NCI-H1694 treated with DMSO at 0.1 percent for 48 hours (cell line): ENCODE measurements at regions not wholly inside any gene's neighbourhood (a gene's known extent, or its start where the extent isn't known, plus 50 kb on each side); places are given as distances from the start of the nearest gene placed in this dataset.
"Not testable (repeated sequence)": the region's sequence is repeated elsewhere in the genome, so short reads cannot be mapped to it uniquely, and the experiment has no call there.

Experiments used
- DNase-seq: peaks from one replicate; lab custom pipeline; 2025; lab: John Stamatoyannopoulos, UW

DNA sequence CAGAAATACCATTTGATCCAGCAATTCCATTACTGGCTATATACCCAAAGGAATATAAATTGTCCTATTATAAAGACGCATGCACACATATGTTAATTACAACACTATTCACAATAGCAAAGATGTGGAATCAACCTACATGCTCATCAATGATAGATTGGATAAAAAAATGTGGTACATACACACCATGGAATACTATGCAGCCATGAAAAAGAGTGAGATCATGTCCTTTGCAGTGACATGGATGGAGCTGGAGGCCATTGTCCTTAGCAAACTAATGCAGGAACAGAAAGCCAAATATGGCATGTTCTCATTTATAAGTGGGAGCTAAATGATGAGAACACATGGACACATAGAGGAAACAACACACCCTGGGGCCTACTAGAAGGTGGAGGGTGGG is 78.3 kb upstream of the EED start:
- not testable (repeated sequence) for DNase-seq

DNA sequence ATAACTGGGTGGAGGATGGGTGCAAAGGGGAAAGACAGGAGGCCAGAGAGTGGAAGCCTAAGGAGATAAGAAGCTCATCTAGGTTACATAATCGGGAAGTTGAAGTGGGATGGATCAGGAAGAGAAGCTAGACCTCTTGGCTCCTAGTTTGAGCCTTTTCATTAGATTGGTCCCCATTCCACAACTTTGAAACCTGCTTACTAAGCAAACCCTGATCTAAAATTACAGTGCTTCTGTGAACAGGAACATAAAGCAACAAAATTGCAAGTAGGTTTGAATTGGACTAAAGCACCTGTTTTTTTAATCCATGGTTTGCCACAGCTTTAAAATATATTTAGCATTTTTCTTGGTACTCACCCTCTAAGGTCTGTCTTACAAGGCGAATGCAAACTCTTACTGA is 80.4 kb upstream of the EED start:
- DNase-seq = no peak

DNA sequence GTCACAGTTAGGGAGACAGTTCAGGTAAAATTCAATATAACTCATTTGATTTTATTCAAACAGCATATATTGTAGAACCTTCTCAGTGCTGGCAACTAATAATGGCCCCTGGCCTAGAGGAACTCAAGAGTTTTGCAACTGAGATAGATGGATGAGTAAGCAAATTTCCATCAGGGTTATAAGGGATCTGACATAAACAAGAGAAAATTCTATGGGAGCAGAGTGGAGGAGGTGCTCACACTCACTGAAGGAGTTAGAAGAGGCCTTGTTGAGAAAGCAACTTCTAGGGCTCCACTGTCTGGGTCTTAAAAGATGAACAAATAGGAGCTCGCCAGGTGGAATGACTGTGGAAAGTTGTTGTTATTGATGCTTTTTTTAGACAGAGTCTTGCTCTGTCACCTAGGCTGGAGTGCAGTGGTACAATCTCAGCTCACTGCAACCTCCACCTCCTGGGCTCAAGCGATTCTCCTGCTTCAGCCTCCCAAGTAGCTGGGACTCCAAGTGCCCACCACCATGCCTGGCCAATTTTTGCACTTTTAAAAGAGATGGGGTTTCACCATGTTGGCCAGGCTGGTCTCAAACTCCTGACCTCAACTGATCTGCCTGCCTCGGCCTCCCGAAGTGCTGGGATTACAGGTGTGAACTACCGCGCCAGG is 81.2 kb upstream of the EED start:
- not testable (repeated sequence) for DNase-seq

DNA sequence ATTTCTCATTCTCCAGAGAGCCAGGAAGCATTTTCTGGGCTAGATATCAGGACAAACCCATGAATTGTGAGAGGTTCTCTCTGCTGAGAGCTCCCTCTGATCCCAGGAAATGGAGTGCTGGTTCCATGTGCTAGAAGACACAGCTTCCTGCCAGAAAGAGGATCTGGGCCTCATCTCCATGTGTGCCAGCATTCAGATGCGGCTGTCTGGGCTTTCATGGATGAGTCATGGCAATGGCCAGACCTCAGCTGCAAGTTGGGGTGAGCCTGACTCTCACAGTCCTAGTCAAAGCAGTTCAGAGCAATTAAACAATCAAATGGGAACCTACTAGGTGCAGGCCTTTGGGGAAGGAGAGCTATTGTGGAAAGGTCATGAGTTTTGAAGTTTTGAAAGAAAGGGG is 82.3 kb upstream of the EED start:
- DNase-seq = no peak

DNA sequence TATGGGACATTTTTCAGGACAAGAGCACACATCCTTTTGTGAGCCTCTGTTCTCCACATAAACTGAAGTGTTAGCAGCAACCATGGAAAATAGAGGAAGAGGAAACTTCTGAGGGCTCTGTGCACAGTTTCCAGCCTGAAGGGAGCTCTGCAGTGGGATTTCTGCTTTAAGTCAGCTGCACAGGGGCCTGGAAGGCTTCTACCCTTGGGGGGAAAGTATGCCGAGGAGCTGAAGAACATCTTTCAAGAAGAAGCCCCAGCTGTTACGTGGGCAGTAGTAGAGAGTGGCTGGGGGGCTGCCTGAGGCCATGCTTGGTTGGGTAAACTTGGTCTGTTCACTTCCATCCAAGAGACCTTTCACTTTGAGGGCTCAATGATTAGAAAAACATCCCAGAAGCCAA is 82.7 kb upstream of the EED start:
- no peak for DNase-seq

DNA sequence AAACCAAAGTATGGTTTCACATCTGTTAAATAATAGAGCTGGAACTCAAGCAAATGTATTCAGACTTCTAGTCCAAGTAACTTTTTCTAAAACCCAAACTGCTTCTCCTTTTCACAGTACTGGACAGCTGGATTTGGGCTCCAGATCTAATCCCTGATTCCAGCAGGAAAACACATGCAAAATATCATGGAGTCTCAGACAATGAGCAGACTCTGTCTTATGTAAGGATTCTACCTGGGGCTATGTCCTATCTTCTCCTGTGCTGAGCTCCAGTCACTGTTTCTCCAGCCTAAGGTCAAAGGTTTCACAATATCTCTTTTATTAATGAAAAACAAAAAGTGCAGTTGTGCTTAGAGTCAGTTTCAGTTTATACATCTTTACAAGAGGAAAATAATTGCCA is 83.2 kb upstream of the EED start:
- no peak for DNase-seq

DNA sequence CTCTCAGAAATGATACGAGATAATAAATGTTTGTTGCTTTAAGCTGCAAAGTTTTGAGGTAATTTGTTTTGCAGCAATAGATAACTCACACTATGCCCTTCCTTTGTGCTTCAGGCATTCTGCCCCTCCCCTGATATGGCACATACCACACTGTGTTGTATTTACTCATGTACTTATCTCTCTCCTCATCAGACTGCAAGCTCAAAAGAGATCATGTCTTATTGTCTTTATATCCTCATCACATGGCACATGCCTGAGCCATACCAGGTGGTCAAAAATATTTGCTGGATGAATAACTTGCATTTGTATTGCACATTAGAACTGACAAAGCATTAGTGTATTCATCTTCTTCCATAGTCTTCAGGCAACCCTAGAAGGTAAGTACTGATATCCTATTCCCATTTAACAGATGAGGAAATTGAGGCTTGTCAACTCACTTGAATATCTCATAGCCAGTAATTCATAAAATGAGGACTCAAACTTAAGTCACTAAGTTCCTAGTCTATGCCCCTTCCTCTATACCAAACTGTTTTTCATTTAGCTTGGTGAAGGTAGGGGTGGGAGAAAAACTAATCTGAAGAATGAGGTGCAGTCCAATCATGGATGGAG is 83.9 kb upstream of the EED start:
- no peak for DNase-seq

DNA sequence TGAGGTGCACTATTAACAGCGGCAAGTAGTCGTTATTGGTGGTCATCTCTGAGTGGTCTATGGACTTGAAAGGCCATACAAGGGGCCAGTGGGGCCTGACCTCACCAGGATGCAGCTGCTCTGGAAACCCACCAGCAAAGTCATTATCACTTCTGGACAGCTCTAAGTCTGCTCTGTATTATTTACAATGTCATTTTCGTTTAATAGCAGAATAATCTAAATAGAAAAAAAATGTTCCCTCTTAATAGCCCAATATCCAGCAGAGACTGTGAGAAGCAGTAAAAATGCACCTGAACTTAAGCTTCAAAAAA is 85.0 kb upstream of the EED start:
- DNase-seq = no peak

DNA sequence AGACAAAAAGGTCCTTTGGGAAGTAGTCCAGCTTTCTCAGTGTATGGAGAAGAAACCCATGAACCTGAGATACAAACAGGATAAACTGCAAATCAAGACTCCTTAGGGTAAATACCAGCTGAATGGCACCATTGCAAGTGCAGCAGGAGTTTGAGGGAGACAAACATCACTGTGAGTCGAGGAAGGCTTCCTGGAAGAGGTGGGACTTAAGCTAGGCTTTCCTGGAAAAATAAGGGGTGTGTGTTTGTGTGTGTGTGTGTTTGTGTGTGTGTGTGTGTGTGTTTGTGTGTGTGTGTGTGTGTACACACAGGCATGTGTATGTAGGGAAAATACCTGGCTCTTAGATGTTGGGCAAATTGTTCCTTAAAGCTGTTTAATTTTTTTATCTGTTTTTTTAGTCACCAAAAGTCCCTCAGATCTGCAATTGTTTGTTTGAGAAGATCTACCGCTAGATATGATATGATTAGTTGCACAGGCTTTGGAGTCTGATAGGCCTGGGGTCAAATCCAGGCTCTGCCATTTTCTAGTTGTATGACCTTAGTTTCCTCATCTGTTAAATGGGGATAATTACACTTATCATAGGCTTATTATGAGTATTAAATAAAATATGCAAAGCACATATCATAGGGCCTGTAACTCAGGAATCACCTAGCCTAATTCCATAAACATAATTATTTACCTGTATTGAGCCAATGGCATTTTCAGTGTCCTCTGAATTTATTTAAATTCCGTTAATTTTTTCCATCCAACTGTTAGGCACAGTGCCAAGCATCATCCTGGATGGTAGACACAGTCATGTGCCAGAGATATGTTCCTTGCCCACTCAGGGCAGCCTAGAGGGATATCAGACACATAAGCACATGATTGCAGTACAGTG is 85.6 kb upstream of the EED start:
- DNase-seq = no peak

DNA sequence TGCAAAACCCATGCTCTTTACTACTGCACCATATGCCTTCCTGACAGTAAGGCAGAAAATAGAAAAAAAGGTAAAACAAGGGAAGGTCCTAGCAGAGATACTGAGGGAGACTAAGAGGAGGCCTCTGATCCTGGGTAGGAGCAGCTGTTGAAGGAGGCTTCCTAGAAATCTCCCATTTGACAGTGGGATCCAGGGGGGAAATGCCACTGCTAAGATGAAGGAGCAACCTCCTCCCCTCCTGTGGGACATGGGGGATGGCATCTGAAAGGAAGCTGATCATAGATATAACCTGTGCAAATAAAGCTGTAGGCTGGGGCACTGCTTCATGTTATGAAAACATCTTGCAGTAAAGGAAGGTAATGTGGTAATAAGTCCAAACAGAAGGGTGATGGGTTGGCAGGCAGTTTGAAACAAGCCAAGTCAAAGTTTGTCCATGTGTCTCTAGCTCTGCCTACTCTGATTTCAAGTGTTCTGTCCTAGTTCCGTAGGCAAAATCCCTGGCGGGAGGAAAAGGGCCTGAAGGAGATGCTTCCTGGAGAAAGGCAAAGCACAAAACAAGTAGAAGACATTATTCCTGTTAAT is 86.7 kb upstream of the EED start:
- DNase-seq = no peak

DNA sequence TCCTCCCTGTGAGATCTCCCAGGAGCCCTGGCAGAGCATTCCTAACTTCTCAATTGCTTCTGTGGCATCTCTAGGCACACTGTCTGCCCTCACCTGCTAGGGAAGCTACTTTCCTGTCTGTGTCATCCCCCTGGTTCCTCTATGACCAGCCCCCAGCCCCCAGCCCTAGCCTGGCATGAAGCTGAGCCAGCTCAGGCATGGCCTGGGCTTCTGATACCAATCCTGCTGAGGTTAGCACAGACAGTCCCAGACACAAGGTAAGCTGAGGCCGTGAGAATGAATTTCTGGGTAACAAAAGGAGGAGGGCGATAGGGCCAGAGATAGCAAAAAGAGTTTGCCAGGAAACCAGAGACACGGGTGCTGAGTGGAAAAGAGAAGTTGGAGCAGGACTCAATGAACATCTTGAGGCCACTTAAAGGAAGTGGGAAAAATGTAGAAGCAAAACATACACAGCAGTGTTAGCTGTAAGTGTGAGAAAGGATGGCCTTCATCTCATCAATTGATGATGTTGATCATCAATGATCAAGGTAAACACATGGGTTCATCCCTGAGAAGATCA is 87.6 kb upstream of the PICALM start:
- no peak for DNase-seq

DNA sequence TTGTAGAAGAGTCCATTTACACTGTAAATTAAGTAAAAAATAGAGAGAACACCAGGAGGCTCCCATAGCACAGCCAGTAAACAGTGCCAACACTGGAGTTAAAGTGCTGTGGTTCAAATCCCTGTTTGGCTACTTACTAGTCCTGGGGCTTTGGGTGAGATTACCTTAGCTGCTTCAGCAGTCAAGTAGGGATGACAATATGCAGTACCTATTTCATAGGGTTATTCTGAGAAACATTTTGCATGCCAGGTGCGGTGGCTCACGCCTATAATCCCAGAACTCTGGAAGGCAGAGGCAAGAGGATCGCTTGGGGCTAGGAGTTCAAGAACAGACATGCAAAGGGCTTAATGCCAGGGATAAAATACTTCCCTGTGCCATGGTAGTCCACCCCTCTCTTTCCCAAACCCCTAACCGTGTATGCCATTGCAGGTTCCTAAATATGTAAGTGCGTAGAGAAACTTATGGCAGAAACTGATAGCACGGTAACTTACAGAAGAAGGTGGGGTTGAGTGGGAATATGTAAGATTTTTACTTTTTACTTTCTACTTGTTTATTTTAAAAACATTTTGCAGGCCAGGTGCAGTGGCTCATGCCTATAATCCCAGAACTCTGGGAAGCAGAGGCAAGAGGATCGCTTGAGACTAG is 86.4 kb upstream of the PICALM start:
- no peak for DNase-seq

DNA sequence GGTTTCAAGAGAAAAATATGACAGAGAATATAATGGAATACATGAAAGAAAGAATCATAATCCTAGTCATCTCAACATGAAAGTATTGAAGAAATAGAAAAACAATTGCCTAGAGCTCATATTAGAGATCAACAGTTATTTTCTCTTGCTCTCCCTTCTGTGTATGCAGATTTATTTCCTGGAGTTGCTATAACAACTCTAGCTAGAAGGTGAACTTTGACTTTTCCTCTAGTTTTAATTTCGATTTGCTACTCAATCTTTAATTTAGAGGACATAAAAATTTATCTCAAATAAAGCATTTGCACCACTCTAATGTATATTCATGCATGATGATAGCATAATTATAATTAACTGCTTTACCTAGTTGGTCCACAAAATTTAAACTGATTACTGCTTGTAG is 84.6 kb upstream of the PICALM start:
- no peak for DNase-seq

DNA sequence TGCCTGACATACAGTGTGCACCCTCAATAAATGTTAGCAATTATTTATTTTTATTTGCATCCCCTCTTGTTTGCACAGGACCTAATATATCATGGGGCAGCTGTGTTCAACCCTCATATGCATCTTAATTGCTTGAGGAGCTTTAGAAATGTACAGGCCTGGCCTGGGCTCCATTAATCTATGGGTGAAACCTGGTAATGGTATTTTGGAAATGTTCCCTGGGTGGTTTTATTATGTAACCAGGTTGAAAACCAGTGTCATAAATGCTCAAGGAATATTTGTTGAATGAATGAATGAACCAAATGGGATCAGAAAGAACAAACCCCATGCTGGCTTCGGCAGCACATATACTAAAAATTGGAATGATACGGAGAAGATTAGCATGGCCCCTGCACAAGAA is 84.0 kb upstream of the PICALM start:
- no peak for DNase-seq

DNA sequence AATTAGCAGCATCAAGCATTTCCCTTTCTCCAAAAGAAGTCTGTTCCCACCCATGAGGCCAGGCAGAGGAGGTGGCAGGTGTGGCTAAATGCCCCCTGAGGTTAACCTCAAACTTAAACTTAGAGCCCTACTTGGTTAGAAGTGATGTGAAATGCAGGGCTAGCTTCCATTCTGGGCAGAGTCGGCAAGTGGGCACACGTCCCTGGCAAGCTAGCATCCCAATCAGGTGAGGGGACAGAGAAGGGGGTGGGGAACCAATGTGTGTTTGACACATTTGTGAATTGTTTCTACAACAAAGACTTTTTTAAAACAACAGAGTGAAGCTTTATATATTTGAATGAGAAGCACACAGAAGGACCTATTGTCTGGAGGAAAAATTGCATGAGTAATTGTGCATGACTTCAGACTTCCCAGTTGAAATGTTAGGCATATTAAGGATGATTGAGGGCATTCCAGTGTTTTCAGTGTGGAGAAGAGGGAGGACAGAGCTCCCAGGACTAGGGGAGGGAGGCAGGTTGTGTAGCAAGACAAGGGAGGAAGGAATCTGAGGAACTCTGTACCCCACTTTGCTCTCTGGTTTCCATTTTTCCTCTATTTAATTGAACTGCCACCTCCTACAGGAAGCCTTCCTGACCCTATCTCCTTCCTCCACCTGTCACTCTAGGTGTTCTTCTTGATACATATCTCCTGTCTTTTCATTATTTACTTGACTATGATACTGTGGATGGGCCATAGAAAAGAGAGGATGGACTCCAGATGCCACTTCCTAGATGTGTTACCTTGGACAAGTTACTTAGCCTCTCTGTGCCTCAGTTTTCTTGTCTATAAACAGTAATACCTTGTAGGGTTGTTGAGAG is 83.3 kb upstream of the PICALM start:
- no peak for DNase-seq

DNA sequence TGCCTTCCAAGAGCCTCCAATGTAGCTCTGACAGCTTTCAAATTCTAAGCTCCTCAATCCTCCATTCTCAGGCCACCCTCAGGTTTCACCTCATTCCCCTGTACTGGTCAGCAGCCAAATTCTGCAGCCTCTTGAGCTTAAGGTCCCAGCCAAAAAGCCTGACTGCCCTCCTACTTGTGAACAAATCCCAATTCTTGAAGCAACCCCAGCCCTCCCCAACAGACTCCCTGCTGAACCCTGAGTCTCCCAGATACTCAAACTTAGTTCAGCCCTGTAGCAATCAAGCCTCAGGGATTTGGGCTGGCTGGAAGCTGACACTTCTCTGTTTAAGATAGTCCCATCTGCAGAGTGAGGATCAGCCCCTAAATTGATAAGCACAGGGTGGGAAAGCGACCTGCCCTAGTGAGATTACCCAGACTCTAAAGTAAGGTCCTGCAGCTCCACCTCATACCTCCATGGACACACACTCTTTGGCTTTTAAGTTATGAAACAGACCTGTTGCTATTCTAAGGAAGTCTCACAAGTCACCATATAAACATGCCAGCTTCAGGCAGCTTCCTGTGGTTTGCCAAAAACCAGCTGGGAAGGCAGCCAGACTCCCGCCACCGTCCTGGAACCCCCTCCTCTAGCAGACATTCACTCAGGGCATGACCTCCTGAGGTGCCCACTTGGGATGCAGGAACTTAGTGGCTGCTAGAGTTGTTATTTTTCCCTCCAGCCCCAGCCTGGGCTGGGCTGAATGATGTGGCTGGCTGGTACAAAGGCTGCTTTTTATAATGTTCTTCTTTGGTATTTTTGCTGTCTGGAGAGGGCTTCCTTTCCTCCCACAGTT is 82.5 kb upstream of the PICALM start:
- DNase-seq = no peak

DNA sequence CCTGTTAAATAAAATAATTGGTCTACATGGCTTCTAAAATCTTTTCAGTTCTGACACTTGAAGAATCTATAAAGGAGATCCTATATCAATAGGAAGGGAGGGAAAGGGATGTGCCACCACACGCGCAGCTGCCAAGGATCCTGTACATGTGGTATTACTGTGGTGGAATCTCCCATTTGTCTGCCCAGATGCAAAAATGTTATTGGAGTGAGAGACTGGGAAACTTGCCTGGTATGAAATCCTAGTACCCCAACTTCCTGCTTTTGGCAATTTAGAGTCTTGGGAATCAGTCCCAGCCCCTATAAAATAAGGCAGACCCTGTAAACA is 81.9 kb upstream of the PICALM start:
- no peak for DNase-seq

DNA sequence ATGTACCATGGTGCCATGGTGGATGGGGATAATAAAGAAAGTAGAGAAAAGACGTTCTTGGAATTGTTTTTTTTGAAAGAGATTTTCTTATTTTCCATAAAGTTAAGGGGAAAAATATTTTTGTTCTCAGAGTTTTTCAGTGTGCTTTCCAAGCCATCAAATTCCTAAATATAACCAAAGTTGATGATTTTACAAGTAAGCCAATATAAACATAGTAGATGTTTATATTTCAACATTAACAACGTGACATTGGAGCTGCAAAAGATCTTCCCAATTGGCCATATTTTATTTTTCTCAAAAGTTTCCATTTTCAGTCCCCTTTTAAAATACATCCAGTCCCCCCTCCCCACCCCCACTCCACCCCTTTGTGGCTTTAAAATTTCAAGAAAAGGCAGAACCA is 80.9 kb upstream of the PICALM start:
- DNase-seq = no peak

DNA sequence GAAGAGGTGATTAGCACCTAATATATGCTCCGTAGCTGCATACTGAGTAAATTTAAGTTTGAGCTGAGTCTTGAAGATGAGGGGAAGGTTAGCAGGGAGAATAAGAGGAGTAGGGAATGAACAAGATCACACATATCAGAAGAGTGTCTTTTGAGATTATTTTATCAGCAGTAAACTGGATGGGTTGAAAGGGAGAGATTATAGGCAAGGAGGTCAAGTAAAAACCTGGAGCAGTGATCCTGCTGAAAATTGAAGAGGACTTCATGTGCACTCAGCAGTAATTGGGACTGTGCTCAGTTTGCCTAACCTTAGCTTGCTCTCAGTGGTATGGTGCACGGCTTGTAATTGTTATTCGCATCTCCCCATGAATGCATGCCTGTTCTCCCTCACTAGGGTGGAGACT is 79.5 kb upstream of the PICALM start:
- DNase-seq = no peak

DNA sequence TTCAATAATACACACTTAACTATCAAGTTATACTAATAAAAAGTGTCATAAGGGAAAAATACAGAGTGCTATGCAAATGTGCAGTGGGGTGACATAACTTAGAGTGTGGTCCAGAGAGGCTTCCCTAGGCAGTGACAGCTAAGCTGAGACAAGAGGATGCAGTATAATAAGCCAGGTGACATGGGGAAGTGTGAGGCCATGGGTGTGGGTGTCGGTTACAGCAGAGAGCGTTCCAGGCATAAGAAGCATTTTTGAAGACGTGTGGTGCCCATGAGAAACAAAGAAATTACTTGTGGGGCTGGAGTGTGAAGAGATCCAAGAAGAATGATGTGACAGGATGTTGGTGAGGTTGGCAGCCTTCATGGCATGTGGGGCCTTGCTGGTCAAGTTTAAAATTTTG is 78.1 kb upstream of the PICALM start:
- no peak for DNase-seq
